ENCODE measurements at regions not wholly inside any gene's neighbourhood (a gene's known extent, or its start where the extent isn't known, plus 50 kb on each side); places are given as distances from the start of the nearest gene placed in this dataset.

DNA sequence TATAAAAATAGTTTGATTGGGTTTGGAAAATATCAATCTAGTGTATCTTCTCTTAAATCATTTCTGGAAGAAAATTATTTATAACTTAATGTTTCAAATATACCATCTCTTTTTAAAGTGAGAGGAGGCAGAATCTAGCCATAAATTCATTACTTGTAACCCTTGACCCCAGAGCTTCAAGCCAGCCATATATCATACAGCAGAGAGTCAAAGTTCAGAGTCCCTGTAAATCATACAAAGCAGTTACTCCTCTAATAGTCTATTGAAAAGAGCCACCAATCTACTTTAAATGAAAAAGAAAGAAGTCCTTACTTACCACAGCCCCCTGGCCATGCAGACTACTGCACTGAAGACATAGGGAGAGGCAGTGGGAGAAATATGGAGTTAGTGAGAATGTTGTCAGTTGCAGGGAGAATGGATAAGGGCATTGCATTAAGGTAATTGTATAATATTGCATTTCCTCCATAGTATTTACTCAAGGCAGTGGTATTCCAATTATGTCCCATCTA is 229.5 kb downstream of the NKX6-1 start:
- H3K27me3 Mint-ChIP-seq (ENCODE audit: low read depth, poor library complexity): peaks cover 7% of the 10 kb centered on the region
- H3K36me3 Mint-ChIP-seq (ENCODE audit: low read depth): no peaks in the 10 kb centered on the region
- H3K27ac Mint-ChIP-seq: no peak overlapping the region
- no peak for DNase-seq
- no peak overlapping the region for H3K4me3 Mint-ChIP-seq
- peaks cover 10% of the 10 kb centered on the region for H3K4me1 Mint-ChIP-seq
- no peaks in the 10 kb centered on the region for H3K9me3 Mint-ChIP-seq
- TF ChIP-seq, protein P1, sequence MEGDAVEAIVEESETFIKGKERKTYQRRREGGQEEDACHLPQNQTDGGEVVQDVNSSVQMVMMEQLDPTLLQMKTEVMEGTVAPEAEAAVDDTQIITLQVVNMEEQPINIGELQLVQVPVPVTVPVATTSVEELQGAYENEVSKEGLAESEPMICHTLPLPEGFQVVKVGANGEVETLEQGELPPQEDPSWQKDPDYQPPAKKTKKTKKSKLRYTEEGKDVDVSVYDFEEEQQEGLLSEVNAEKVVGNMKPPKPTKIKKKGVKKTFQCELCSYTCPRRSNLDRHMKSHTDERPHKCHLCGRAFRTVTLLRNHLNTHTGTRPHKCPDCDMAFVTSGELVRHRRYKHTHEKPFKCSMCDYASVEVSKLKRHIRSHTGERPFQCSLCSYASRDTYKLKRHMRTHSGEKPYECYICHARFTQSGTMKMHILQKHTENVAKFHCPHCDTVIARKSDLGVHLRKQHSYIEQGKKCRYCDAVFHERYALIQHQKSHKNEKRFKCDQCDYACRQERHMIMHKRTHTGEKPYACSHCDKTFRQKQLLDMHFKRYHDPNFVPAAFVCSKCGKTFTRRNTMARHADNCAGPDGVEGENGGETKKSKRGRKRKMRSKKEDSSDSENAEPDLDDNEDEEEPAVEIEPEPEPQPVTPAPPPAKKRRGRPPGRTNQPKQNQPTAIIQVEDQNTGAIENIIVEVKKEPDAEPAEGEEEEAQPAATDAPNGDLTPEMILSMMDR (IDR thresholded peaks at IDR 0.05): no peak

DNA sequence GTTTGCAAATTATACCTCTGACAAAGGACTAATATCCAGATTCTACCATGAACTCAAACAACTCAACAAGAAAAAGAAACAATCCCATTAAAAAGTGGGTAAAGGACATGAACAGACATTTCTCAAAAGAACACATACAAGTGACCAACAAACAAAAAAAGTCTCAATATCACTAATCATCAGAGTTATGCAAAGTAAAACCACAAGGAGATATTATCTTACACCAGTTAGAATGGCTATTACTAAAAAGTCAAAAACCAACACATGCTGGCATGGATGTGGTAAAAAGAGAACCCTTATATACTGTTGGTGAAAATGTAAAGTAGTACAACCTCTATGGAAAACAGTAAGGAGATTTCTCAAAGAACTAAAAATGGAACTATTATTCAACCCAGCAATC is 234.4 kb downstream of the NKX6-1 start:
- peaks cover 6% of the 10 kb centered on the region for H3K4me1 Mint-ChIP-seq
- TF ChIP-seq, protein P1 (IDR thresholded peaks at IDR 0.05): no peak
- H3K27ac Mint-ChIP-seq: no peak overlapping the region
- peaks cover 18% of the 10 kb centered on the region for H3K36me3 Mint-ChIP-seq (ENCODE audit: low read depth)
- H3K4me3 Mint-ChIP-seq: no peak overlapping the region
- DNase-seq: no peak
- peaks cover 42% of the 10 kb centered on the region for H3K9me3 Mint-ChIP-seq
- peaks cover 4% of the 10 kb centered on the region for H3K27me3 Mint-ChIP-seq (ENCODE audit: low read depth, poor library complexity)

DNA sequence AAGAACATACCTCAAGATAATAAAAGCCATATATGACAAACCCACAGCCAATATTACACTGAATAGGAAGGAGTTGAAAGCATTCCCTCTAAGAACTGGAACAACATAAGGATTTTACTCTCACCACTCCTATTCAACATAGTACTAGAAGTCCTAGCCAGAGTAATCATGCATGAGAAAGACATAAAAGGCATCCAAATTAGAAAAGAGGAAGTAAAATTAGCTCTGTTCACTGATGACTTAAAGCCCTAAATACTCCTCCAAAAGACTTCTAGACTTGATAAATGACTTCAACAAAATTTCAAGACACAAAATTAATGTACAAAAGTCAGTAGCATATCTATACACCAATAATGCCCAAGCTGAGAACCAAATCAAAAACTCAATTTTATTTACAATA is 235.7 kb downstream of the NKX6-1 start:
- TF ChIP-seq, protein P1 (IDR thresholded peaks at IDR 0.05): no peak
- Mint-ChIP-seq H3K27ac (no peak overlapping the region), H3K4me1 (no peaks in the 10 kb centered on the region), H3K4me3 (no peak overlapping the region), H3K36me3 (ENCODE audit: low read depth) (peaks cover 23% of the 10 kb centered on the region), H3K9me3 (peaks cover 52% of the 10 kb centered on the region), H3K27me3 (ENCODE audit: low read depth, poor library complexity) (peaks cover 4% of the 10 kb centered on the region)
- DNase-seq: no peak

DNA sequence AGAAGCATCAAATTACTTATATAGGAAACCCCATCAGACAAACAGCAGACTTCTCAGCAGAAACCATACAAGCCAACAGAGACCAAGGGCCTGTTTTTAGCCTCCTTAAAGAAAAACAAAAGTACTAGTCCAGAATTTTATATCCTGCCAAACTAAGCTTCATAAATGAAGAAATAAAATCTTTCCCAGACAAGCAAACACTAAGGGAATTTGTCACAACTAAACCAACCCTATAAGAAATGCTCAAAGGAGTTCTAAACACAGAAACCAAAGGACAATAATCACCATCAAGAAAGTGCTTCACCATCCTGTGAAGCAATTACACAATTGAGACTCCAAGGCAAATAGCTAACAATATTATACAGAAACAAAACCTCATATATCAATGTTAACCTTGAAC is 238.6 kb downstream of the NKX6-1 start:
- Mint-ChIP-seq H3K9me3 (peaks cover 57% of the 10 kb centered on the region), H3K36me3 (ENCODE audit: low read depth) (peaks cover 23% of the 10 kb centered on the region), H3K4me1 (no peaks in the 10 kb centered on the region), H3K27ac (no peak overlapping the region), H3K27me3 (ENCODE audit: low read depth, poor library complexity) (no peaks in the 10 kb centered on the region), H3K4me3 (no peak overlapping the region)
- TF ChIP-seq, protein P1 (IDR thresholded peaks at IDR 0.05): no peak
- no peak for DNase-seq

DNA sequence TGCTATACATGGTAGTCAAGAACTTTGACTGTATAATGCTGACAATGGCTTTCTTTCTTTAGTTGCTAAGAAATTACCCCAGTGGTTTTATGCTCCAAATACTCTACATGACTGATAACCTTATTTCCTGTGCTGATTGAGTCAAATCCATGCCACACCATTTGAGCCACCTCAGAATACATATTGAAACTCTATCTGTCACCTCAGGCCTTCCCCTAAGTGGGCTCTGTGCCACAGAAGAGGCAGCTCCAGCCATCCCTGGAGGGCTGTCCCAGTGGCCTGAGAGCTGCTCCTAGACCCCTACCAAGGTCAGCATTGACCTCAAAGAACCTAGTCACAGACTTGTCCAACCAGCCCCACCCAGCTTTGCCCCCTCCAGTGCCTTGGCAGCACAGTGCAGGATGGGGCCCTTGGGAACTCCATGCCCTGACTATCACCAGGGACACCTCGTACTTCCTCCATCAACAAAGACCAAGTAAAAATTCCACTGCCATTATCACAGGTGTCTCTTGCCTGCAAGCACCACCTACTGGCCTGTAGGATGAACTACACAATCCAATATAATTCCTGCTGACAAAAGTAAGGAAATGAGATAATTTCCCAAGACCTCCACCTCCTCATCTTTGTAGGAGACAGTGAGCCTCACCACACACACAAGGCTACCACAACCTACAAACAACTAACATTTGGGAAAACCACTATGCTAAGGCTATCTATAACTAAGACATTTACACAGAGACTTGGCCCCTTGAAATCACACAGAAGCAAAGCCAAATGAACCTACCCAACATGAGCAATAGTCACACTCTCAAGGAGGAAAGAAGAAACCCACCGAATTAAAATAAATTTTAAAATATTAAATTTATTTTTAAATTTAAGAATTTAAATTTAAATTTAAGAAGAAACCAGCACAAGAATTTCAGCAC is 239.9 kb downstream of the NKX6-1 start:
- no peaks in the 10 kb centered on the region for H3K4me1 Mint-ChIP-seq
- no peak overlapping the region for H3K4me3 Mint-ChIP-seq
- no peaks in the 10 kb centered on the region for H3K27me3 Mint-ChIP-seq (ENCODE audit: low read depth, poor library complexity)
- no peak for DNase-seq
- TF ChIP-seq, protein P1 (IDR thresholded peaks at IDR 0.05): no peak
- peaks cover 55% of the 10 kb centered on the region for H3K9me3 Mint-ChIP-seq
- no peak overlapping the region for H3K27ac Mint-ChIP-seq
- peaks cover 23% of the 10 kb centered on the region for H3K36me3 Mint-ChIP-seq (ENCODE audit: low read depth)
